VCaP (cell line): ENCODE measurements at regions not wholly inside any gene's neighbourhood (a gene's known extent, or its start where the extent isn't known, plus 50 kb on each side); places are given as distances from the start of the nearest gene placed in this dataset.

ENCODE experiments used
- H3K27ac ChIP-seq: fragments of 450-650 bp; 2 replicates; pipeline ENCODE4 v1.5.1; 2017
- TF ChIP-seq, protein P1 (sequence below): fragments of 450-650 bp; conservative IDR thresholded peaks from 2 replicates; pipeline ENCODE4 v1.5.1; 2017; ENCODE audit warnings: mild to moderate bottlenecking, moderate library complexity

DNA sequence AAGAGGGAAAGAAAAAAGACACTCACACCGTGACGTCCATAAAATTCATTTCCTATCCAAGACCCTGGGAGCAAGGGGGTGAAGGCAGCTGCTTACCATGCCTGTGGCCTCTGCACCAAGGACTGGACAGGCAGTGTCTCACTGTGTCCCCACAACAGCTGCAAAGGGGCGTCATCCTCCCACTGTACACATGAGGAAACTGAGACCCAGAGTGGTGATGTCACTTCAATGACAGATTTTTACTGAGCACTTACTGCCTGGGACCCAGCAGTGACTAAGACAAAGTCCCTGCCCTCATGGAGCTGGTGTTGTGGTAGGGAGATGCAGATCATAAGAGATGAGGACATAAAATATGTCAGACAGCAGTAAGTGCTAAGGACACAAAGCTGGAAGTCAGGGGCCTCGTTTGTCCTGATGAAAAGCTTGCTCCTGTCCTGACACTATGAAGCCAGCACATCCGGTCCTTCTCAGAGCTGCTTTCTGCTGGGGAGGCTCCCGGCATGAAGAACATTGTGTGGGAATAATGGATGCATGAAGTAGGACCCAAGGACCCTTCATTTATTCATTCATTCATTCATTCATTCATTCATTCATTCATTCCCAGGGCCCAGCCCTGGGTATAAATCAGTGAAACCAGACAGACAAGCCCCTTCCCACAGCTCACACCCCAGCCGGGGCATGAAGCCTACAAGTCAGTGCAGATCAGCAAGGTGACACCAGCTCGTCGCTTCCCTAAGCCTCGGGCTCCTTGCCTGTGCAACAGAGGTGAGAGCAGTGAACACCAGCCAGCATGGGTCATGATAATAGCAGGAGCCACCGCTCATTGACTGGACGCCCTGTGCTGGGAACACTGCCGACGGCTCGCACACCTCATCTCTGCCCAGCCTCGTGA, 473.7 kb downstream of the MATN1 start:
- peak overlapping the region; percentile 83 for H3K27ac ChIP-seq
- TF ChIP-seq, protein P1, sequence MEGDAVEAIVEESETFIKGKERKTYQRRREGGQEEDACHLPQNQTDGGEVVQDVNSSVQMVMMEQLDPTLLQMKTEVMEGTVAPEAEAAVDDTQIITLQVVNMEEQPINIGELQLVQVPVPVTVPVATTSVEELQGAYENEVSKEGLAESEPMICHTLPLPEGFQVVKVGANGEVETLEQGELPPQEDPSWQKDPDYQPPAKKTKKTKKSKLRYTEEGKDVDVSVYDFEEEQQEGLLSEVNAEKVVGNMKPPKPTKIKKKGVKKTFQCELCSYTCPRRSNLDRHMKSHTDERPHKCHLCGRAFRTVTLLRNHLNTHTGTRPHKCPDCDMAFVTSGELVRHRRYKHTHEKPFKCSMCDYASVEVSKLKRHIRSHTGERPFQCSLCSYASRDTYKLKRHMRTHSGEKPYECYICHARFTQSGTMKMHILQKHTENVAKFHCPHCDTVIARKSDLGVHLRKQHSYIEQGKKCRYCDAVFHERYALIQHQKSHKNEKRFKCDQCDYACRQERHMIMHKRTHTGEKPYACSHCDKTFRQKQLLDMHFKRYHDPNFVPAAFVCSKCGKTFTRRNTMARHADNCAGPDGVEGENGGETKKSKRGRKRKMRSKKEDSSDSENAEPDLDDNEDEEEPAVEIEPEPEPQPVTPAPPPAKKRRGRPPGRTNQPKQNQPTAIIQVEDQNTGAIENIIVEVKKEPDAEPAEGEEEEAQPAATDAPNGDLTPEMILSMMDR, result no peak

DNA sequence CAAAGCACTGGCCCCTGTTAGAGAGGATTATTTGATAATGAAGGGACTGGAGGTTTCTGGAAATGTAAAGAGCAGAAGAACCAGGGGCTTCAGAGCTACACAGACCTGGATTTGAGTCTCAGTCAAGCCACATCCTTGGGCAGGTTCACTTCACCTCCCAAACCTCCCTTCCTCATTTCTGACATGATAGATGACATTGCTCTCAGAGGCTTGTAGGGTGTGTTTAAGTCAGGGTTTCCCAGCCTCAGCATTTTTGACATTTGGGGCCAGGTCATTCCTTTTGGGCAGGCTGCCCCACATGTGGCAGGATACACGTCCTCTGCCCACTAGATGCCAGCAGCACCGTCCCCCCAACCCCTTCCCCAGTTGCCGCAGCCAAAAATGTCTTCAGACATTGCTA, 474.6 kb downstream of the MATN1 start:
- H3K27ac ChIP-seq, result no peak overlapping the region
- TF ChIP-seq, protein P1, result no peak

DNA sequence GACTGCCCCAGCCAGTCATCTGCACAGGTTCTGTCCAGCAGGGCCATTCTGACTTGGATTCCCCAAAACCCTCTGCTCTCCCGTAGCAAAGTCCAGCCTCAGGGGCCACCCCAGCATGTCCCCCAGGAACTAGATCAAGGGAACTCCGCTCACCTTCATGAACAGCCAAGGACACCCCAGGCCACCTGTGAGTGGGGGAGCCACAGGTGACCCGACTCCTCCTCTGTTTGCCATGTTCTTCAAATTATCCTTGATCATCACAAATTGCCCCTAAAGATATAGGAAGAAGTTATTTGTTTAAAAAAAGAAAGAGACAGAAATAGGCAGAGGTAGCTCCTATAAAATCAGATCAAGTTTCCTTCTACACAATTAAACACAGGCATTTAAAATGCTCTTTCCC, 475.0 kb downstream of the MATN1 start:
- H3K27ac ChIP-seq, result no peak overlapping the region
- TF ChIP-seq, protein P1, result no peak

DNA sequence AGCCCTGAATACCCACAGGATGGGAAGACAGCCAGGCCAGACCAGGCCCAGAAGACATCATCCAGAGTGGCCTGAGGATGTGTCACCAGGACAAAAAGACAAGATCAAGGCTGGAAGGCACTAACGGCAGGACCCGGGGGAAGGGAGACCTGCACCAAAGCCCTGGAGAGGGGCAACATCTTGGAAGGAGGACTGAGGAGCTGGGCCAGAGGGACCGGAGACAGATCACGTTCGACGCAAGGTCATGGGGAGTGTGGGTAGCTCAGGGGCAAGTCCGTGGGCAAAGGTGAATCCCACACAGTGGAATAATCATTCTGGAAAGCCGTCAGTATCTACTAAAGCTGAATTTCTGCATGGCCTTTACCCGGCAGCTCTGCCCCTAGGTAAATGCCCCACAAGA, 478.6 kb downstream of the MATN1 start:
- TF ChIP-seq, protein P1, result no peak
- no peak overlapping the region for H3K27ac ChIP-seq

DNA sequence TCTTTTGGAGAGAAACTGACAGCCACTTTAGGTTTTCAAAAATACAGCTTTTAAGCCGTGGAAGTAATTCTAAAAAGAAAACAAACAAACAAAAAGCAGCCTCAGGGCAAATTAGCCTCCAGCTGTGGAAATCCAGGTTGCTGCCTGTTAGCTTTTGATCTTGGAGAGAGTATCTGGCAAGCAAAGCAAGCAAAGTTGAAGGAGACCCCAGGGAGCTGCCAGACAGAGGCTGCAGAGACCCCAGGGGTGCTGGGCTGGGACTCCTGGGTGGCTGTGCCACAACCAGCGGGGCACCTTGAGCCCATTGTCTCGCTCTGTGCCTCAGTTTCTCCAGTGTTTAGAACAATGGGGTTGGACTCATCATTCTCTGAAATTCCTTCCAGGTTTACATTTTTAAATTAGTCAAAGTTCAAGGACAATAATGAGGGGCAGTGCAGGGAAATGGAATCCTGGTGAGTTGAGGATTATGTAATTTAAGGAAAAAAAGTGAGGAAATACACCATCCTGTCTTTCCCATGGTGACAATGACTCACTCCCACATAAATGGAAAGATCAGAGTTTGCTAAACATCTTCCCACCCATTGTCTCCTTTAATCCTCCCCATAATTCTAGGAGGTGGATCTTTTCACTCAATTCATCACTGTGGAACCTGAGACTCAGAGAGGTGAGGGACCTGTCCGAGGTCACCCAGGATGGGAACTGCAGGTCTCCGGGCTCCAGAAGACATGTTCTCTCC, 480.5 kb downstream of the MATN1 start:
- no peak overlapping the region for H3K27ac ChIP-seq
- TF ChIP-seq, protein P1, result no peak

DNA sequence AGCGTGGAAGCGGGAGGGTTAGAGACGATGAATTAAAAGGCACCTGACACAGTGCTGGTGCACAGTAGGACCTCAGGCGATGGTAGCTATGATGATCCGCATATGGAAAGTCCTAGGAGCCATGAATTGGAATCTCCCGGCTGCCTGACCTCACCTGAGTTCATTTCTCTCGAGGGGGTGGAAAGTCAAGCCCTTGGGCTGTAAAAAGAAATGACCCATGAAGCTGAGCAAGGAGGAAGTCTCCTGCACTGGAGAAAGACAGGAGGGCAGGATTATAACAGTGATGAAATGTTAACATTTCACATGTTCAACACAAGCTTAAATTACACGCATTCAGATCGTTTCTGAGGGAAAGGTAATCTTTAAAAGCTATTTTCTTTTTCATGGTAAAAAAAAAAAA, 481.2 kb downstream of the MATN1 start:
- H3K27ac ChIP-seq, result no peak overlapping the region
- TF ChIP-seq, protein P1, result no peak

DNA sequence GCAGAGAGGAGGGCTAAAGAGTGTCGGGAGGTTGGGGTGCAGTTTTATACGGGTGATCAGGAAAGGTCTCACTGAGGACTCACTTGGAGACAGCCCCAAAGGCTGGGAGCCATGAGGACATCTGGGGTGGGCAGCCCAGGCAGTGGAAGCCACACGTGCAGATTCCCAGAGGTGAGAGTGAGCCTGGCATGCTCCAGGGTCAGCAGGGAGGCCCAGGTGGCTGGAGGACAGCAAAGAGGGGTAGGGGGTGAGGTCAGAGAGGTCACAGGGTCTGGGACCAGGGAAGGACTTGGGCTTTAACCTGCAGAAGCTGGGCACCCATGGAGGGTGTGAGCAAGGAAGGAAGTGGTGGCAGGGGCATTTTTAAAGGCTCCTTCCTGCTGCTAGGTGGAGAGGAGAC, 481.7 kb downstream of the MATN1 start:
- no peak overlapping the region; the same call in 1 of the 2 replicates for H3K27ac ChIP-seq
- TF ChIP-seq, protein P1, result no peak
